ENCODE measurements at regions not wholly inside any gene's neighbourhood (a gene's known extent, or its start where the extent isn't known, plus 50 kb on each side); places are given as distances from the start of the nearest gene placed in this dataset.

DNA sequence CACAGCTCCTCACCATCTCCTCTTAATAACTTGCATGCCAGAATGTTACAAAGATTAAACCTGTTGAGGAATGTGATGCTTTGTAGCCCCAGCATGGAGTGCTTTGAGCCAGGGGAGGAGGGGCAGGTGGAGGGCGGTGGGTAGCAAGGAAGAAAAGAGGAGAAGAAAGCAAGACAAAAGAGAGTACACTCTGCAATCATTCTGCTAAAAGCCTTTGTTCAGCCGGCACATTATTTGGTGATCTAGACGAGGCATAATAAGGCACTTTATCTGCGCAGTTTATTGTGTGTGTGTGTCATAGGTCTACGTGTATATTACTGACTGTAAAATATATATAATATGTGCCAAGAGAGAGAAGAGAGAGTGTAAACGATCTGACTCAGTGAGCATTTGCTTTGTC is 139.1 kb downstream of the SOX9 start:
- no peaks in the 10 kb centered on the region; the same call in 1 of the 2 replicates for H3K4me1 ChIP-seq (ENCODE audit: insufficient read depth, low read length)
- H3K36me3 ChIP-seq (ENCODE audit: insufficient read depth, low read length) = no peaks in the 10 kb centered on the region
- H3K9ac ChIP-seq (ENCODE audit: low read depth, low read length) = no peak overlapping the region
- H3K27me3 ChIP-seq (ENCODE audit: insufficient read depth, low read length) = no peaks in the 10 kb centered on the region
- H3K27ac ChIP-seq (ENCODE audit: low read depth, low read length) = no peak overlapping the region
- H3K9me3 ChIP-seq (ENCODE audit: insufficient read depth, low read depth, low read length) = peaks cover 3% of the 10 kb centered on the region; the same call in 1 of the 2 replicates
- H3K4me3 ChIP-seq (ENCODE audit: low read length) = no peak overlapping the region
- 88% methylated on average over 6 of the region's 6 CpGs for WGBS

- no peaks in the 10 kb centered on the region for H3K27me3 ChIP-seq (ENCODE audit: insufficient read depth, low read length)
- H3K9ac ChIP-seq (ENCODE audit: low read depth, low read length) = no peak overlapping the region
- H3K27ac ChIP-seq (ENCODE audit: low read depth, low read length) = no peak overlapping the region
- H3K4me1 ChIP-seq (ENCODE audit: insufficient read depth, low read length) = peaks cover 12% of the 10 kb centered on the region
- peaks cover 3% of the 10 kb centered on the region; the same call in 1 of the 2 replicates for H3K9me3 ChIP-seq (ENCODE audit: insufficient read depth, low read depth, low read length)
- no peaks in the 10 kb centered on the region for H3K36me3 ChIP-seq (ENCODE audit: insufficient read depth, low read length)
- H3K4me3 ChIP-seq (ENCODE audit: low read length) = no peak overlapping the region
These were observed 141.9 kb downstream of the SOX9 start for GRCh38 chr17:72262766-72263165.

GRCh38 chr17:72264682-72265405 is 144.0 kb downstream of the SOX9 start:
- H3K27me3 ChIP-seq (ENCODE audit: insufficient read depth, low read length) = no peaks in the 10 kb centered on the region
- peaks cover 3% of the 10 kb centered on the region; the same call in 1 of the 2 replicates for H3K9me3 ChIP-seq (ENCODE audit: insufficient read depth, low read depth, low read length)
- H3K36me3 ChIP-seq (ENCODE audit: insufficient read depth, low read length) = no peaks in the 10 kb centered on the region
- no peak overlapping the region for H3K27ac ChIP-seq (ENCODE audit: low read depth, low read length)
- peaks cover 12% of the 10 kb centered on the region for H3K4me1 ChIP-seq (ENCODE audit: insufficient read depth, low read length)
- H3K9ac ChIP-seq (ENCODE audit: low read depth, low read length) = no peak overlapping the region
- no peak overlapping the region for H3K4me3 ChIP-seq (ENCODE audit: low read length)
- WGBS = 94% methylated on average over 4 of the region's 4 CpGs

DNA sequence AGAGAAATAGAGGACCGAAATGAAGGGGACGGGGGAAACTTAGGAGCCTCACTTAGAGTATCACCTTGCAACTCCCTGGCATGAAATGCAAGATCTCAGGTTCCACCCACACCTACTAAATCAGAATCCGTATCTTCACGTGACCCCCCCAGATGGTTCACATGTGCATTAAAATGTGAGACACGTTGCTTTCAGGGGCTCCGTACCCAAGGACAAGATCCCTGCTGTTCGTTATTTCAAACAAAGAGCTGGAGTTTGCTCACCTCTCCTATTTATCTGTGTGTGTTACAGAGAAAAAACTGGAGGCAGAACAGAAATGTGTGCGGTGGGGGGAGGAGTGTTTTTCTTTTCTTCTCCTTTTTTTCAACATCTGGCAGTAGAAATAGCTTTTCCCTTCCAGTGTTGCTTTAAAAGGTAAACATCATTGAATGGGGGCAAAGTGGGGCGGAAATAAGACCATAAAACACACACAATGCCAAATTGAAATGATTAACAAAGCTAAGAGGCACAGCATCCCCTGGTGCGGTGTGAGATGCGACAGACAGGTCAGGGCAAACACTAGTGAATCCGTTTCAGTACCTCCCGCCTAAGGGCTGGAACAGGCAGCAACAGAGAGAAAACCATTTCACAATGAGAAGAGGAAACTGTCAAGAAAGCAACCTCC is 145.4 kb downstream of the SOX9 start:
- Histone ChIP-seq H3K4me1 (ENCODE audit: insufficient read depth, low read length) (peaks cover 12% of the 10 kb centered on the region; the same call in 1 of the 2 replicates), H3K9me3 (ENCODE audit: insufficient read depth, low read depth, low read length) (peaks cover 3% of the 10 kb centered on the region; the same call in 1 of the 2 replicates), H3K27me3 (ENCODE audit: insufficient read depth, low read length) (no peaks in the 10 kb centered on the region), H3K27ac (ENCODE audit: low read depth, low read length) (no peak overlapping the region), H3K9ac (ENCODE audit: low read depth, low read length) (no peak overlapping the region), H3K36me3 (ENCODE audit: insufficient read depth, low read length) (no peaks in the 10 kb centered on the region), H3K4me3 (ENCODE audit: low read length) (no peak overlapping the region)
- WGBS = 80% methylated on average over 12 of the region's 13 CpGs

DNA sequence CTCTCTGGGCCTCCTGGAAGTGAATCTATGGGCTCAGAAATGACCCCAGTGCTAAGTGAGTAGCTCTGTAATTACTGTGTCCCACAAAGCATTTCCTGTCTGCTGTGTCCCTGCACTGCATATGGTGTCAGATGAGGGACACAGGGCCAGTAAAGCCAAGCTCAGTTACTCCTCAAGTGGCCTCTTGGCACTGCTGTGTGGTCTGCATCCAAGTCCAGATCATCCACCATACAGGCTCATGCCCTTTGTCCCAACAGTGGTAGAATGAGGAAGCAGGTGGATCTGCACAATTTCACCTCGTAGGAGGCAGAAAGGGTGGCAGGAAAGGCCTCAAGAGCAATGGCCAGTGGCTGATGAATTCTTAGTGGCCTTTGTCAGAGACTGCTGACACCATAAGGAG is 146.8 kb downstream of the SOX9 start:
- H3K4me3 ChIP-seq (ENCODE audit: low read length) = no peak overlapping the region
- H3K4me1 ChIP-seq (ENCODE audit: insufficient read depth, low read length) = peaks cover 12% of the 10 kb centered on the region; the same call in 1 of the 2 replicates
- H3K27ac ChIP-seq (ENCODE audit: low read depth, low read length) = no peak overlapping the region
- H3K9me3 ChIP-seq (ENCODE audit: insufficient read depth, low read depth, low read length) = no peaks in the 10 kb centered on the region
- no peaks in the 10 kb centered on the region for H3K27me3 ChIP-seq (ENCODE audit: insufficient read depth, low read length)
- 84% methylated on average over 1 of the region's 1 CpG for WGBS
- H3K36me3 ChIP-seq (ENCODE audit: insufficient read depth, low read length) = no peaks in the 10 kb centered on the region
- H3K9ac ChIP-seq (ENCODE audit: low read depth, low read length) = no peak overlapping the region

GRCh38 chr17:72268431-72268830 is 147.6 kb downstream of the SOX9 start:
- Histone ChIP-seq H3K36me3 (ENCODE audit: insufficient read depth, low read length) (no peaks in the 10 kb centered on the region), H3K9me3 (ENCODE audit: insufficient read depth, low read depth, low read length) (no peaks in the 10 kb centered on the region), H3K27ac (ENCODE audit: low read depth, low read length) (no peak overlapping the region), H3K4me3 (ENCODE audit: low read length) (no peak overlapping the region), H3K27me3 (ENCODE audit: insufficient read depth, low read length) (no peaks in the 10 kb centered on the region), H3K9ac (ENCODE audit: low read depth, low read length) (no peak overlapping the region), H3K4me1 (ENCODE audit: insufficient read depth, low read length) (peaks cover 12% of the 10 kb centered on the region; the same call in 1 of the 2 replicates)
- 91% methylated on average over 6 of the region's 6 CpGs for WGBS

GRCh38 chr17:72270273-72270924 is 149.6 kb downstream of the SOX9 start:
- Histone ChIP-seq H3K4me3 (ENCODE audit: low read length) (no peak overlapping the region), H3K36me3 (ENCODE audit: insufficient read depth, low read length) (no peaks in the 10 kb centered on the region), H3K27me3 (ENCODE audit: insufficient read depth, low read length) (no peaks in the 10 kb centered on the region; the same call in 1 of the 2 replicates), H3K9me3 (ENCODE audit: insufficient read depth, low read depth, low read length) (no peaks in the 10 kb centered on the region), H3K9ac (ENCODE audit: low read depth, low read length) (no peak overlapping the region), H3K4me1 (ENCODE audit: insufficient read depth, low read length) (peaks cover 12% of the 10 kb centered on the region; the same call in 1 of the 2 replicates), H3K27ac (ENCODE audit: low read depth, low read length) (no peak overlapping the region)
- WGBS = 90% methylated on average over 6 of the region's 6 CpGs

DNA sequence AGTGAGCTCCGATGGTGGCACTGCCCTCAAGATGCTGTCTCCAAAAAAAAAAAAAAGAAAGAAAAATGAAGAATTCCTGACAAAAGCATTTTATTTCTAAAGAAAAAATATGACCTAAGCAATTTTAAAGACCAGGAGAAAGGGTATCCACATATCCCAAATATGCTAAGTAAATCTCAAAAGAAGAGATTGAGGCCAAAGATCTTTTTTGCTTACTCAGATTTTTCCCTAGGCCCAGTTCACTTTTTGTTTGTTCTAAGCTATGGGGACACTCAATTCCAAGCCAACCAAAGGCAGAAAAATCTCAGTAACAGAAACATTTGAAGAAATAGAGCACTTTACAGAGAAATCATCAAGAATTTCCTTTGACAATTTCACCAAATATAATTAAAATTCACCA is 150.8 kb downstream of the SOX9 start:
- no peaks in the 10 kb centered on the region; the same call in 1 of the 2 replicates for H3K27me3 ChIP-seq (ENCODE audit: insufficient read depth, low read length)
- H3K9me3 ChIP-seq (ENCODE audit: insufficient read depth, low read depth, low read length) = no peaks in the 10 kb centered on the region
- no peak overlapping the region for H3K9ac ChIP-seq (ENCODE audit: low read depth, low read length)
- no peaks in the 10 kb centered on the region for H3K36me3 ChIP-seq (ENCODE audit: insufficient read depth, low read length)
- 94% methylated on average over 1 of the region's 1 CpG for WGBS
- H3K4me1 ChIP-seq (ENCODE audit: insufficient read depth, low read length) = peaks cover under 1% of the 10 kb centered on the region; the same call in 1 of the 2 replicates
- H3K27ac ChIP-seq (ENCODE audit: low read depth, low read length) = no peak overlapping the region
- H3K4me3 ChIP-seq (ENCODE audit: low read length) = no peak overlapping the region

DNA sequence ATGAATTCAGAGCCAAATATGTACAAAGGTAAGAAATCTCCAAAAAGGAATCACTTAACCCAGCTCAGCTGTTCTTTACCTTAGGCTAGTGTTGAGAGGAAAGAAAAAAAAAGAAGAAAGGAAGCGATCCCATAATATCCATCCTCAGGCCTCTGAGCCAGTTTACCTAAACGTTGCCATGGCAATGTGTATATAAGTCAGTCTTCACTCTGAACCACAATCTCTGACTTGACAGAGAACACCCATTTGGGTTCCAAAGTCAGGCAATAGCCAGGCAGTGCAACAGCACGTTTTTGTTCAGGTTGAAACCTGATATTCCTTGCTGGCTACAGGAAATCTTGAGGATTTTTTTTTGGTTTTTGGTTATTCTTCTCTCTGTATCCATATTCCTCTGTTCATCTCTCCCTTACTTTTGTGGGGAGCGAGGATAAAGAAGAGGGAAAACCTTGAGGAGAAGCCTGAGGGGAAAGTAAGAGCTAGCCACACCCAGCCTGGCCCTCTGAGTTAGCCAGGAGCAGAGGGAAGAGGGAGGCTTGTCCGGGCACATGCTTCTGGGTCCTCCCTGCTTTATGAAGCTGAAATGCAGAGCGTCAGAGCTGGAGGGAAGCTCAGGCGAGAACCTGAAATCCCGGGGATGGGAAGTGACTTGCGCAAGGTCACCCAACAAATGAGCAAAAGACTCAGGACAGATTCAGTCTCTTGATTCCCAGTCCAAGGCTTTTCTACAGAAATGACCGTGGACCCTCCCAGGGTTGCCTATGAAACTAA is 152.7 kb downstream of the SOX9 start:
- Histone ChIP-seq H3K27me3 (ENCODE audit: insufficient read depth, low read length) (no peaks in the 10 kb centered on the region; the same call in 1 of the 2 replicates), H3K4me1 (ENCODE audit: insufficient read depth, low read length) (no peaks in the 10 kb centered on the region), H3K36me3 (ENCODE audit: insufficient read depth, low read length) (no peaks in the 10 kb centered on the region), H3K4me3 (ENCODE audit: low read length) (no peak overlapping the region), H3K9me3 (ENCODE audit: insufficient read depth, low read depth, low read length) (no peaks in the 10 kb centered on the region), H3K9ac (ENCODE audit: low read depth, low read length) (no peak overlapping the region), H3K27ac (ENCODE audit: low read depth, low read length) (no peak overlapping the region)
- WGBS = 76% methylated on average over 10 of the region's 10 CpGs

GRCh38 chr17:72274614-72275013 is 153.8 kb downstream of the SOX9 start:
- Histone ChIP-seq H3K9me3 (ENCODE audit: insufficient read depth, low read depth, low read length) (no peaks in the 10 kb centered on the region), H3K4me1 (ENCODE audit: insufficient read depth, low read length) (no peaks in the 10 kb centered on the region), H3K36me3 (ENCODE audit: insufficient read depth, low read length) (no peaks in the 10 kb centered on the region), H3K4me3 (ENCODE audit: low read length) (no peak overlapping the region), H3K27ac (ENCODE audit: low read depth, low read length) (no peak overlapping the region), H3K9ac (ENCODE audit: low read depth, low read length) (no peak overlapping the region), H3K27me3 (ENCODE audit: insufficient read depth, low read length) (no peaks in the 10 kb centered on the region; the same call in 1 of the 2 replicates)
- 95% methylated on average over 2 of the region's 2 CpGs for WGBS

Measured in HUES64 (cell line).